Glutamatergic neuron (in vitro differentiated cells): ENCODE measurements at regions not wholly inside any gene's neighbourhood (a gene's known extent, or its start where the extent isn't known, plus 50 kb on each side); places are given as distances from the start of the nearest gene placed in this dataset.

Source experiments
- DNase-seq: peaks from one replicate; pipeline ENCODE4 v3.0.0; 2022
- H3K27ac Mint-ChIP-seq: one replicate; pipeline ENCODE4 v1.8.0; 2020; ENCODE audit warnings: mild to moderate bottlenecking, mixed read lengths, inconsistent platforms; ENCODE audit not compliant: unreplicated experiment
- H3K27me3 Mint-ChIP-seq: one replicate; pipeline ENCODE4 v1.8.0; 2020; ENCODE audit warnings: mild to moderate bottlenecking, moderate library complexity, mixed read lengths, inconsistent platforms; ENCODE audit not compliant: unreplicated experiment
- H3K36me3 Mint-ChIP-seq: one replicate; pipeline ENCODE4 v1.8.0; 2020; ENCODE audit warnings: mild to moderate bottlenecking, mixed read lengths, inconsistent platforms; ENCODE audit not compliant: unreplicated experiment
- H3K4me1 Mint-ChIP-seq: one replicate; pipeline ENCODE4 v1.8.0; 2020; ENCODE audit warnings: mild to moderate bottlenecking, low read depth, mixed read lengths, inconsistent platforms; ENCODE audit not compliant: unreplicated experiment
- H3K4me3 Mint-ChIP-seq: one replicate; pipeline ENCODE4 v1.8.0; 2020; ENCODE audit warnings: mild to moderate bottlenecking, mixed read lengths, inconsistent platforms; ENCODE audit not compliant: unreplicated experiment
- H3K9me3 Mint-ChIP-seq: one replicate; pipeline ENCODE4 v1.8.0; 2020; ENCODE audit warnings: mild to moderate bottlenecking, moderate library complexity, mixed read lengths, inconsistent platforms; ENCODE audit not compliant: unreplicated experiment
- TF ChIP-seq, protein P1 (sequence below): fragments of 200-600 bp; sonication (generic); IDR thresholded peaks from one replicate; pipeline ENCODE4 v1.5.0; 2021; ENCODE audit not compliant: partially characterized antibody, unreplicated experiment

DNA sequence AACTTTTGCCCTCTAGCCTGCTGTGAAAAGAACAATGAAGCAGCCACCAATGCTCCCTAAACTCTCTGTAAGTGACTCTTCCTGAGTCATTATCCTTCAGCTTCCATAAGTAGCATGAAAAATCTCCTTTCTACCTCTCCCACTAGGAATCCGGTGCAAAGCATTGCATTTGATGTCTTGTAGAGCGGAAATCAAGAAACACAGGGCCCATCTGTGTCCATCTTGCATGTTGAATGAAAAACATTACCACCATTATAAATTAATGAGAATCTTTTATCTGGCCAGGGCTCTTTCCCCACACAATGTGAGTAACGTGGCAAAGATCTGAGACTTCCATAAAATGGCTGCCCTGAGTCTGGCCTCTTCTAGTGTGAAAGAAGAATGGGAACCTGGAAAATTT lies 324.4 kb downstream of the ADGRL2 start:
- H3K4me1 Mint-ChIP-seq, result no peaks in the 10 kb centered on the region
- no peaks in the 10 kb centered on the region for H3K9me3 Mint-ChIP-seq
- H3K36me3 Mint-ChIP-seq, result no peaks in the 10 kb centered on the region
- TF ChIP-seq, protein P1, sequence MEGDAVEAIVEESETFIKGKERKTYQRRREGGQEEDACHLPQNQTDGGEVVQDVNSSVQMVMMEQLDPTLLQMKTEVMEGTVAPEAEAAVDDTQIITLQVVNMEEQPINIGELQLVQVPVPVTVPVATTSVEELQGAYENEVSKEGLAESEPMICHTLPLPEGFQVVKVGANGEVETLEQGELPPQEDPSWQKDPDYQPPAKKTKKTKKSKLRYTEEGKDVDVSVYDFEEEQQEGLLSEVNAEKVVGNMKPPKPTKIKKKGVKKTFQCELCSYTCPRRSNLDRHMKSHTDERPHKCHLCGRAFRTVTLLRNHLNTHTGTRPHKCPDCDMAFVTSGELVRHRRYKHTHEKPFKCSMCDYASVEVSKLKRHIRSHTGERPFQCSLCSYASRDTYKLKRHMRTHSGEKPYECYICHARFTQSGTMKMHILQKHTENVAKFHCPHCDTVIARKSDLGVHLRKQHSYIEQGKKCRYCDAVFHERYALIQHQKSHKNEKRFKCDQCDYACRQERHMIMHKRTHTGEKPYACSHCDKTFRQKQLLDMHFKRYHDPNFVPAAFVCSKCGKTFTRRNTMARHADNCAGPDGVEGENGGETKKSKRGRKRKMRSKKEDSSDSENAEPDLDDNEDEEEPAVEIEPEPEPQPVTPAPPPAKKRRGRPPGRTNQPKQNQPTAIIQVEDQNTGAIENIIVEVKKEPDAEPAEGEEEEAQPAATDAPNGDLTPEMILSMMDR, result no peak
- no peak for DNase-seq
- H3K4me3 Mint-ChIP-seq, result no peak overlapping the region
- no peak overlapping the region for H3K27ac Mint-ChIP-seq
- no peaks in the 10 kb centered on the region for H3K27me3 Mint-ChIP-seq

DNA sequence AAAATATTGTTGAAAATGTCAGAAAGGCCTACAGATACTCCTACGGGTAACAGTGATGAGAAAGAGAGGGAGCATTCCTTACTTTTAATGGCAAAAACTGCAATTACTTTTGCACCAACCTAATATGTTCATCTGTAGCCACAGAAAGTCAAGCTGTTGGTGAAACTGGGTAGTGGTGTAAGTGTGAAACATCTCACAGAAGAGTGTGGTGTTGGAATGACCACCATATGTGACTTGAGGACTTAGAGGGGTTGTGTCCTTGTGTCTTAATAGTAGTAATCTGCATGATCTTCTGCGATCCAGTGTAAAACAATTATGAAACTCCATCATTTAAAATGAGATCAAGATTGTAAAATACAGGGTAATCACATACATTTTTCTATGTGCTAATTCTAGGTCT lies 320.7 kb downstream of the ADGRL2 start:
- TF ChIP-seq, protein P1, result no peak
- no peak overlapping the region for H3K27ac Mint-ChIP-seq
- no peaks in the 10 kb centered on the region for H3K27me3 Mint-ChIP-seq
- H3K4me1 Mint-ChIP-seq, result no peaks in the 10 kb centered on the region
- no peak for DNase-seq
- H3K9me3 Mint-ChIP-seq, result no peaks in the 10 kb centered on the region
- H3K36me3 Mint-ChIP-seq, result no peaks in the 10 kb centered on the region
- no peak overlapping the region for H3K4me3 Mint-ChIP-seq

- Mint-ChIP-seq H3K36me3 (no peaks in the 10 kb centered on the region), H3K4me1 (no peaks in the 10 kb centered on the region), H3K27ac (no peak overlapping the region), H3K9me3 (no peaks in the 10 kb centered on the region), H3K27me3 (no peaks in the 10 kb centered on the region), H3K4me3 (no peak overlapping the region)
- DNase-seq, result no peak
- TF ChIP-seq, protein P1, result no peak
Measured at GRCh38 chr1:82116105-82116504, 315.4 kb downstream of the ADGRL2 start.

GRCh38 chr1:82114887-82115286 lies 314.2 kb downstream of the ADGRL2 start:
- H3K27ac Mint-ChIP-seq, result no peak overlapping the region
- no peaks in the 10 kb centered on the region for H3K4me1 Mint-ChIP-seq

DNA sequence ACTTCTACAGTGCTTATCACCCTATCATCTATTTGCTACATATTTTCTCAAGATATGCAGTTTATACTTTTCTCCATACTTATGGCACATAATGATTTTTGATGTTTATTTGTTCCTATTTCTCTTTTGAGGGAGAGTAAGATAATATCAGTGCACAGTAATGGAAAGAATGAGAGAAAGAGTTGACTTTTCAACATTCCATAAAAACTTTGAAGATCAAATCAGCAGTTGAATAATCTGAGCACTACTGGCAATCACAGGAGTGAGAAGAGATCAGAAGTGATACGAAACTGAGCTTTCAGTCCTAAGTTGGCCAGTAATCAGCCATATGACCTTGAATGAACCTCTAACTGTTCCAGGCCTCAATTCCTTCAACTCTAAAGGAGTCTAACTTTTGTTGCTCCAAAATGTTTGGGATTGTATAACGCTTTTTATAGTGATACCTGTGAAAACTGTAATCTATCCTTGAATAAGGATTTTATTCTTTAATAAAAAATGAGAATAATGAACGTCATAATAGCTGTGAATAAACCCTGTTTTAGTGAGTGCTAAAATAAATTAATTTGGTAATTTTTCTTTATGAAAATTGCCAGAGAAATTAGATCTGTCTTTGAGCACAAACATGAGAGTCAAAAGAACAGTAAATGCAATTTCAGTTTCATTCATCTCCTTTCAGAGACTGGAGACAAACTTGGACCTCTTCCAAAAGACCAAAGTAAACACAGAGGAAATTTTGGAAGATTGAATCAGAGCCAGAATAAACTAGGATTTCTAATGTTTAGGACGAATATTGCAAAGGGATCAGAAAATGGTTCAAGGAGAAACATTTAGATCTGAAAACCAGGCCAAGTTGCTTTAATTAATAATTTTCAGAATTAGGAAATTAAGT lies 309.9 kb downstream of the ADGRL2 start:
- DNase-seq, result no peak
- Mint-ChIP-seq H3K27ac (no peak overlapping the region), H3K36me3 (no peaks in the 10 kb centered on the region)

More at GRCh38 chr1:82114887-82115286, 314.2 kb downstream of the ADGRL2 start:
- Mint-ChIP-seq H3K27me3 (no peaks in the 10 kb centered on the region), H3K4me3 (no peak overlapping the region), H3K9me3 (no peaks in the 10 kb centered on the region), H3K36me3 (no peaks in the 10 kb centered on the region)
- TF ChIP-seq, protein P1, result no peak
- DNase-seq, result no peak

More for the DNA sequence above, 309.9 kb downstream of the ADGRL2 start:
- Mint-ChIP-seq H3K9me3 (no peaks in the 10 kb centered on the region), H3K4me3 (no peak overlapping the region), H3K4me1 (no peaks in the 10 kb centered on the region), H3K27me3 (no peaks in the 10 kb centered on the region)
- TF ChIP-seq, protein P1, result no peak
